ENCODE measurements at regions not wholly inside any gene's neighbourhood (a gene's known extent, or its start where the extent isn't known, plus 50 kb on each side); places are given as distances from the start of the nearest gene placed in this dataset.

DNA sequence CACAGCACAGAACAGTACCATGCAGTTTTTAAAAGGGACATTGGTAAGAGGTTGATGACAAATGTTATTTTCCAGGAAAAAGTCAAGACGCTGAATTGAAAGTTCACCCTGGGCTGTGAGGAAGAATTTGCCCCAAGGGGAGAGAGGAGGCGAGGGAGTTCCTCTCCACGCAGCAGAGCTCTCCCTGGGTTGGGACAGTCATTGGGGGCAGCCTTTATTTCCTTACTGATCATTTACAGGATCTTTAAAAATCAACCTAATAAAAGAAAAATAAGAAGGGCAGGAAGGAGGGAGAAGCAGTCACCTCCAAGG is 49.9 kb upstream of the WNT7B start:
- peaks cover 5% of the 10 kb centered on the region for H3K4me1 Mint-ChIP-seq
- no peaks in the 10 kb centered on the region for H3K36me3 Mint-ChIP-seq (ENCODE audit: low read depth)
- H3K9me3 Mint-ChIP-seq = no peaks in the 10 kb centered on the region
- H3K27ac Mint-ChIP-seq = peak overlapping the region; percentile 80 to 93 (median 85)
- H3K4me3 Mint-ChIP-seq = peak overlapping the region; percentile 78 to 83 (median 79)
- peaks cover 58% of the 10 kb centered on the region for H3K27me3 Mint-ChIP-seq (ENCODE audit: low read depth)
- TF ChIP-seq, protein P1, sequence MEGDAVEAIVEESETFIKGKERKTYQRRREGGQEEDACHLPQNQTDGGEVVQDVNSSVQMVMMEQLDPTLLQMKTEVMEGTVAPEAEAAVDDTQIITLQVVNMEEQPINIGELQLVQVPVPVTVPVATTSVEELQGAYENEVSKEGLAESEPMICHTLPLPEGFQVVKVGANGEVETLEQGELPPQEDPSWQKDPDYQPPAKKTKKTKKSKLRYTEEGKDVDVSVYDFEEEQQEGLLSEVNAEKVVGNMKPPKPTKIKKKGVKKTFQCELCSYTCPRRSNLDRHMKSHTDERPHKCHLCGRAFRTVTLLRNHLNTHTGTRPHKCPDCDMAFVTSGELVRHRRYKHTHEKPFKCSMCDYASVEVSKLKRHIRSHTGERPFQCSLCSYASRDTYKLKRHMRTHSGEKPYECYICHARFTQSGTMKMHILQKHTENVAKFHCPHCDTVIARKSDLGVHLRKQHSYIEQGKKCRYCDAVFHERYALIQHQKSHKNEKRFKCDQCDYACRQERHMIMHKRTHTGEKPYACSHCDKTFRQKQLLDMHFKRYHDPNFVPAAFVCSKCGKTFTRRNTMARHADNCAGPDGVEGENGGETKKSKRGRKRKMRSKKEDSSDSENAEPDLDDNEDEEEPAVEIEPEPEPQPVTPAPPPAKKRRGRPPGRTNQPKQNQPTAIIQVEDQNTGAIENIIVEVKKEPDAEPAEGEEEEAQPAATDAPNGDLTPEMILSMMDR (IDR thresholded peaks at IDR 0.05; ENCODE audit: unreplicated experiment in 3 of 3) = no peak

DNA sequence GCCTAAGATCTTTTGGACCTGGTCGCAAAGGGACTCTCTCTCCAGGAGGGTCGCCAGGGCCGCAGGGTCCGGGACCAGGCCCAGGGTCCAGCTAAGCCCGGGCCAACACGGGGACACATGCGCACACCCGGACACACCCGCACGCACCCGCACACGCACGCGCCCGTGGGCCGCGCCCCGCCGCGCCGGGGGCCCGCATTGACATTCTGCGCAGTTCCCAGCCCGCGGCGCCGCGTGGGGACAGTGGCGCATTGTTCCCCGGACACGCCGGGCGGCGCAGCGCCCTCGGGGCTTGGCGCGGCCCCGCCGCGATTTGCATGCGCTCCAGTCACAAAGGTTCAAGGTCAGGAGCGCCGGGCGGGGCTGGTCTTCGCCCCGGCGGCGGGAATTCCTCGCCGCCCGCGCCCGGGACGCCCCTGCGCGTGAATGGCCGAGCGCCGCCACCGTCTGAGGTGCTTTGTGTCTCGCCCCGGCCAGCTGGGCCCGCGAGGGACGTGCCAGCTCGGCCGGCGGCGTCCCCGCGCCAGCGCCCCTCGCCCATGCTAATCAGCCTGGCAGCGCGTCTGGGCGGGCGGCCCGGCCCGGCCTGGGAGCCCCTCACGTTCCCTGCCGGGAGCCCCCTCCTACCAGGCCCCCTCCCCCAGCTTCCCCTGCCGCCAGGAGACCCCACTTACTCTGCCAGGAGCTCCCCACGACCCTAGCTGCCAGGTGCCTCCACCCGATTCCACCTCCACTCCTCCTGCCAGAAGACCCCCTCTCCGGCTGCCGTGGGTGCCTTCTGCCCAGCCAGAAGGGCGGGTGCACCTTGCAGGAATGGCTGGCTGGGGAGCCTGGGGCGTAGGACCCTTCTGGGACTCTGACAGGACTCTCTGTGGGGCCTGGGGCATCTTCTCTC is 50.5 kb upstream of the WNT7B start:
- H3K27me3 Mint-ChIP-seq (ENCODE audit: low read depth) = peaks cover 58% of the 10 kb centered on the region
- peaks cover 5% of the 10 kb centered on the region for H3K4me1 Mint-ChIP-seq
- no peaks in the 10 kb centered on the region for H3K9me3 Mint-ChIP-seq
- peak overlapping the region; percentile 80 to 93 (median 85) for H3K27ac Mint-ChIP-seq
- TF ChIP-seq, protein P1 (IDR thresholded peaks at IDR 0.05; ENCODE audit: unreplicated experiment in 3 of 3) = no peak
- H3K4me3 Mint-ChIP-seq = peak overlapping the region; percentile 78 to 83 (median 79)
- no peaks in the 10 kb centered on the region for H3K36me3 Mint-ChIP-seq (ENCODE audit: low read depth)

DNA sequence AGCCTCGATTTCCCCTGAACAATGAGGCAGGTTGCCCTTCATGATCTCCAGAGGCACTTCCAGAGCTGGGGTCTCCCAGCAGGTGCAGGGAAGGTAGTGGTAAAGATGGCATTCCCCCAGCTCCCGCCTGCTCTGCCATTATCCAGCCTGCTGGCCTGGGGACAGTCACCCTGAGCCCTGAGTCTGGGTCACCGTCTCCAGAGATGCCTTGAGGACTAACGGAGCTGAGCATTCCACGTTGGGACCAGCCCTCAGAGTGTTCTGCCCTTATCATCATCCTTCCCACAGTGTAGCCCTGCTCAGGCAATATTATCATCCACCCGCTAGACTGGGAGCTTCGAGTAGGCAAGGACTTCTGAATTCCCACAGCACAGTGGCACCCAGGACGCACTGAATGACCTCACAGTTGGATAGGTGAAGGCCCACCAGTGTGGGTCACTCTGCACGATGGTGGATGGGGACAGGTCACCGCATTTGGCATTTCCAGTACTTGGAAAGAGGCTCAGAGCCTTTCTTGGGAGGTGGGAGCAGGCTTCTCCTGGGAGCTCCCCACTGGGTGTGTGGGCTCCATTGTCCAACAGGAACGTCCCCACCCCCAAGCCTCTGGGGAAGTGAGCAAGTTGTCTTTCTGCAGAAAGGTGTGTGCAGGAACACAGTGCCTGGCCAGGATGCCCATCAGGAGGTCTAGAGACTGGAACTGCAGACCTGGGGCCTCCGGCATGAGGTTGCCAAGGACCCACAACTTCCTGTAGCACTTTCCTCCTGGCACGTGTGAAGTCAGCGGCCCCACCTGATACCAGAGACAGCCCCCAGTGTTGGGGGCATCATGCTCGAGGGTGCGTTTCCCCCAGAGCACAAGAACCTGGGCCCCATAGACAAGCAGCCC is 51.4 kb upstream of the WNT7B start:
- H3K4me1 Mint-ChIP-seq = peaks cover 9% of the 10 kb centered on the region
- H3K4me3 Mint-ChIP-seq = peak overlapping the region; percentile 67 to 75 (median 71)
- no peaks in the 10 kb centered on the region for H3K36me3 Mint-ChIP-seq (ENCODE audit: low read depth)
- no peaks in the 10 kb centered on the region for H3K9me3 Mint-ChIP-seq
- peaks cover 55% of the 10 kb centered on the region for H3K27me3 Mint-ChIP-seq (ENCODE audit: low read depth)
- peak overlapping the region; percentile 56 to 72 (median 65) for H3K27ac Mint-ChIP-seq
- TF ChIP-seq, protein P1 (IDR thresholded peaks at IDR 0.05; ENCODE audit: unreplicated experiment in 3 of 3) = no peak

DNA sequence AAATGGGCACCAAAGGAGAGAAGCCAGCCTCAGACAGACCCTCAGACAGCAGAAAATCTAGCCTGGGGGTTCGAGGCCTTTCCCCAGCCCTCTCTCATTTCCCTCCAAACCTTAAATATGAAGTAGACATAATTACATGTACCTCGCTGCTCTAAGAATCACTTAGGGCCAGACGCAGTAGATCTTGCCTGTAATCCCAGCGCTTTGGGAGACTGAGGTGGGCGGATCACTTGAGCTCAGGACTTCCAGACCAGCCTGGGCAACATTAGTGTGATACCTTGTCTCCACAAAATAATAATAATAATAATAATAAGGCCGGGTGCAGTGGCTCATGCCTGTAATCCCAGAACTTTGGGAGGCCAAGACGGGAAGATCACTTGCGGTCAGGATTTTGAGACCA is 52.1 kb upstream of the WNT7B start:
- Mint-ChIP-seq H3K36me3 (ENCODE audit: low read depth) (no peaks in the 10 kb centered on the region), H3K27ac (peak overlapping the region in 1 of 3 experiments; percentile 55), H3K27me3 (ENCODE audit: low read depth) (peaks cover 51% of the 10 kb centered on the region), H3K4me1 (peaks cover 9% of the 10 kb centered on the region), H3K9me3 (no peaks in the 10 kb centered on the region), H3K4me3 (peak overlapping the region in 2 of 3 experiments; percentile 56 to 60)
- TF ChIP-seq, protein P1 (IDR thresholded peaks at IDR 0.05; ENCODE audit: unreplicated experiment in 3 of 3) = no peak

DNA sequence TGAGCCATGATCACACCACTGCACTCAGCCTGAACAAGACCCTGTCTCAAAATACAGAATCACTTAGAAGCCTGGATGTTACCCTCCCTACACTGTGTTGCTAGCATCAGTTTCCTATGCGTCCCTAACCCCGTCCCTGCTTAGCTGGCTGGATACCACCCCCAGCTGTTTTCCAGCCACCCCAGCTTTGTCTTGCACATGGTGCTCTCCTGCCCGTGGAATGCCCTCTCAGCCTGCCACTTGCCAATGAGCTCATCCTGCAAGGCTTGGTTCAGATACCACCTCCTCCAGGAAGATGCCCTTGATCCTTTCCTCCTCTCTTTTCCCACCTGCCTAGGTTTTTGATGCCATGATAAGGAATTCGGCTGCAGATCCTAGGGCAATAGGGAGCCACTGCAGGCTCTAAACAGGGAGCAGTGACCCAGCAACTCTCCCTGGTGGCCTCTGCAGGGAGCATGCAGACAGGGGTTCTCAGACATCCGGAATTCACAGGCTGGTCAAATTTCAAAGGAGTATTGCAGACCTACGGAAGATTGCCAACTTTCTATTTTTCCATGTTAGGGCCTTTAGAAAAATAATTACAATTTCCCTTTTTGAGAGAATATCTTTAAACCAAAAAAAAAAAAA is 52.7 kb upstream of the WNT7B start:
- Mint-ChIP-seq H3K36me3 (ENCODE audit: low read depth) (no peaks in the 10 kb centered on the region), H3K9me3 (no peaks in the 10 kb centered on the region), H3K27ac (peak overlapping the region in 1 of 3 experiments; percentile 51), H3K27me3 (ENCODE audit: low read depth) (peaks cover 44% of the 10 kb centered on the region), H3K4me1 (peaks cover 11% of the 10 kb centered on the region), H3K4me3 (peak overlapping the region in 1 of 3 experiments; percentile 11)
- TF ChIP-seq, protein P1 (IDR thresholded peaks at IDR 0.05; ENCODE audit: unreplicated experiment in 3 of 3) = no peak

Data from nephron (organoid).